ENCODE measurements at regions not wholly inside any gene's neighbourhood (a gene's known extent, or its start where the extent isn't known, plus 50 kb on each side); places are given as distances from the start of the nearest gene placed in this dataset.
"Not testable (repeated sequence)": the region's sequence is repeated elsewhere in the genome, so short reads cannot be mapped to it uniquely, and the experiment has no call there.

DNA sequence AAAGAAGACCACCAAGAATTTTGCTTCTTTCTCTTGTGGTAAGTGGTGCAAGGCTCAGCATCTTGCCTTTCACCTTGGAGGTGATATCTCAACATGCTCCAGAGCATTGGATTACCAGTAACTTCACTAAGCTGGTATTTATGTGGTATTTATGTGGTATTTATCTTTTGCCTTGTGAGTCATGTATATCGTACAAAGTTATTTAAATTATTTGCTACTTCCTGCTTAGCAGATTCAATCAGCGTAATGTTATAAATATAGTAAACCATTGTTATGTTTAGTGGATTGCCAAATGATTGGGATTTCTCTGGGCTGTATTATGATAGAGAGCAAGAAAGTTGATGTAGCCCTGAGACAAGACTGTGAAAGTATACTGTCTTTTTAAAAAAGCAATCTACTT, 366.4 kb downstream of the IPO8 start:
- DNase-seq: no peak

DNA sequence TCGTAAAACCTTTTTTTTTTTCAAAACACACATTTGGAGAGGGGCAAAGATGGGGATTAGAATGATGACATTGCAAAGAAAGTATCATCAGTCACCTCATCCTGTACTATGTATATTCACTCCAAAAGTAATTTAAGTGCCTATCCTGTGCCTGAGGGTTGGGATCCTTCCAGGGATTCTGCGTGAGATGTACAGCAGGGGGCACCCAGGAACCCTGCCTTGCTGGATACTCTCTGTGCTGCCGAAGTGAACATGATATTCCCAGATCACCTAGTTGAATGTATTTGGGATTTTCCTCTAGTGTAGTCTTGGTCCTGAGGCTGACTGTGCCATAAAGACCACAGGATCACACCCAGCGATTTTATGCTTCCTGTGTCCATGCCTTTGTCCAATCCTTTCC, 372.7 kb downstream of the IPO8 start:
- DNase-seq: no peak

DNA sequence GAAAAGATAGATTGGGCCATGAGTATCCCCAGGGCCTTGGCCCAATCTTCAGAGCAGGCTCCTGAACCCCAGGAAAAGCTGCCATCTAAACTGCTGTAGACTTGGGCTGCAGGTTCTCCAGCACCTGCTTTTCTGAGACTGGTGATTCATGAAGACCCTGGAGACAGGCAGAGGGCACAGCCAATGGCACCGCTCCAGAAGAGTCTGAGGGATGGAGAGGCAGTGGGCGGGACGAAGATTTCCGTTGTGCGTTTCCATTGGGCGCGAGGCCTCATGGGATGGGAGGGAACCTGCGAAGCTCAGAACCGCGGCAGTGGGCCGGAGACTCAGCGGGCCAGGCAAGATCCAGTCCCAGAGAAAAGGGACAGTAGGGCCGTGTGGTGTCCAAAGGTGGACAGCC, 375.1 kb downstream of the IPO8 start:
- DNase-seq: no peak

DNA sequence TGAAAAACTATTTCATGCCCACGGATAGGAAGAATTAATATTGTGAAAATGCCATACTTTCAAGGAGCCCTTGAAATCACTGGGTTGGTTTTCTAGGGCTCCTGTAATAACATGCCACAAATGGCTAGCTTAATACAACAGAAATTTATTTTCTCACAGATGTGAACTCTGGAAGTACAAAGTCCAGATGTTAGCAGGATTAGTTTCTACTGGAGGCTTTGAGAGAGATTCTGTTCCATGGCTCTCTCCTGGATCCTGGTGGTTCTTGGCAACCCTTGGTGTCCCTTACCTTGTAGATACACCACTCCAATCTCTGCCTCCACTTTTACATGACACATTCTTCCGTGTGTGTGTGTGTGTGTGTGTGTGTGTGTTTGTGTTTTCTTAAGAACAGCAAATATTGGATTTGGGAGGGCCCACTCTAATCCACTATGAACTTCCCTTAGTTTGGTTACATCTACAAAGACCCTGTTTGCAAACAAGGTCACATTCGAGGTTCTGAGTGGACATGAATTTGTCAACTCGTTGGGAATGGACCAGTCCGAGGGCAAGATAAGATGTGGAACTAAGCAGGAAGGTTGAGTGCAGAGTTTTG, 381.1 kb downstream of the IPO8 start:
- no peak for DNase-seq

DNA sequence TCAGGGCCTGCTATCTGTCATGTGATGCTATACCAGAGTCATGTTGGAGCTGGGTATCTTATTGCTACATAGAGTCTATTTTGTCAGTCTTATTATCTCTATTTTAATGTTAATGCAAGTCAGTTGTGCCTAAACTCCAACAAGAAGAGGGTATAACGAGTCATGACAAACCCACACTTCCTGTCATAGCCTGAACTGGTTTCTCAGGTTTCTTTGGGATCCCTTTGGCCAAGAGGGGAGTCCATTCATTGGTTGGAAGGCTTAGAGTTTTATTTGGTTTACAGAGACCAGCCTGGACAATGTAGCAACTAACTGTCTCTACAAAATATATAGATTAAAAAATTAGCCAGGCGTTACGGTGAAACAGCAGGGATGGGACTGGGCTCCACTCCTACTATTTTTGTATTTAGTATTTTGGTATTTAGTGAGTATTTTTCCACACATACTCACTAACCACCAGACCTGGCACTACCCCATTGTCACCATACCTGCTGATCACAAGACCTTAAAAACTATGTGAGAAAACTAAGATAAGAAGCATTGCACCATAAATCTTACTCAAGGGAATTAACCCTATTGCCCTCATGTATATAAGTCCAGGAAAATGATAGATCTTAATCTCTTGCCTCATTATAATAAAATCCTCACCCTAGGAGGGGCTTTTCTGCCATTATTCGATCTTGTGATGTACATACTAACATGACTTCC, 387.5 kb downstream of the IPO8 start:
- DNase-seq: no peak

DNA sequence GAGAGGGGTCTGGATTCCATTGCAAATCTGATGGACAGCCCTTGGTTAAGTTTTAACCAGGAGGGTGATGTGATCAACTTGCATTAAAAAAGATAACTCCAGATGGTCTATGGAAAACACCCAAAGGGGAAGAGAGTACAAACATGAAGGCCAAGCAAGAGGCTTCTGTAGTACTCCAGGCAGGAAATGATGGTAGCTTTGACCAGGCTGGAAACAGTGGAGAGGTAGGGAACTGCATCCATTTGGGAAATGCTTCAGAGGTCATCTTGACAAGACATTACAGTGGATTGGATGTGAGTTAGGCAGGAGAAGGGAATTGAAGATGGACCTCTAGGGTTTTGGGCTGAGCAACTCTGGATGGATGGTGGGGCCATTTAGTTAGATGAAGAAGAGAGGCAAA, 391.1 kb downstream of the IPO8 start:
- DNase-seq: no peak

DNA sequence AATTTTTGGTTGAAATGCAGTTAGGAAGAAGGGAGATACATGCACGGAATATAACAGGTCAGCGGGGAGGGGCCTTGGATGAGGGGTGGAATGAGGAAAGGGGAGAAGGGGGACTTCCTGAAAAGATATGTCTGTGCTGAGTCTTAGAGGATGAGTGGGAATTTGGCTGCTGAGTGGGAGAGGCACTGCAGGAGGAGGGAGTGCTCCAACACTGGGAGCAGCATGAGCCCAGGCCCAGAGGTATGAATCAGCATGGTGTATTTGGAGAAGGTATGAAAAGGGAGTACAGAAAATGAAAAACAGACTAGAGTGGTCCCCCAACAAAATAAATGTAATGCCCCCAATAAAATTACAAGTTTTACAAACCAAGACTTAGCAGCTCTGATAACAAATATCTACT, 394.4 kb downstream of the IPO8 start:
- no peak for DNase-seq

DNA sequence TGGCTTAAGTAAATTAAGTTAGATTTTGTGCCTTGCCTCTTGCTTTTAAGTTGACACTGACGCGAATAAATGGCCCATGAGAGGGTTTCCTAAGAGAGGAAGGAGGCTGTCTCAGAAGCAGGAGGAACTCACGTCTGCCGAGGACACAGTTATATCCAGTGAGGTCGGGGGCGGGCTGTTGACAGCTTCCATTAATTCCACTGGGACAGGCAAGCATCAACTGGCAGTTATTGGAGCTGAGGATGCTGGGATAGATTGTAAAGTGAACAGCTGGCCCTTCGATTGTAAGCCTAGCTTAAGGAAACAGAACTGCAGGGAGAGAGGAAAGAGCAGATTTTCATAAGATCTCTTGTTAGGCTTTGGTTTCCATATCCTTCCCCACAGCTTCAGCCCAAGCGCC, 399.2 kb downstream of the IPO8 start:
- no peak for DNase-seq

DNA sequence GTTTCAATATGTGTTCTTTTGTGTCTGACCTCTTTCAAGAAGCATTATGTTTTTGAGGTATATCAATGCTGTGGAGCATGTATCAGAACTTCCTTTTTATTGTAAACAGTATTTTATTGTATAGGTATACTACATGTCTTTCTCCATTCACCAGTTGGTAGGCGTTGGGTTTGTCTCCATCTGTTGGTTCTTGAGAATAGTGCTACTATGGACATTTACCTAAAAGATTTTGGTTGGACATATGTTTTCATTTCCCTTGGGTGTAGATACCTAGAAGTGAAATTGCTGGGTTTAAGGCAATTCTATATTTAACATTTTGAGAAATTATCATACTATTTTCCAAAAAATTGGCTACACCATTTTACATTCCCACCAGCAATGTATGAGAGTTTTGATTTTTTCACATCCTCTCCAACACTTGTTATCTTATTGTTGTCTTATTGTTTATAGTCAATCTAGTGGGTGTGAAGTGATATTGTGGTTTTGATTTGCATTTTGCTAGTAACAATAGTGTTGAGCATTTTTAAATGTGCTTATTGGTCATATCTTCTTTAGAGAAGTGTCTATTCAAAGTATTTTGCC, 409.2 kb downstream of the IPO8 start:
- peak; percentile 26 for DNase-seq

DNA sequence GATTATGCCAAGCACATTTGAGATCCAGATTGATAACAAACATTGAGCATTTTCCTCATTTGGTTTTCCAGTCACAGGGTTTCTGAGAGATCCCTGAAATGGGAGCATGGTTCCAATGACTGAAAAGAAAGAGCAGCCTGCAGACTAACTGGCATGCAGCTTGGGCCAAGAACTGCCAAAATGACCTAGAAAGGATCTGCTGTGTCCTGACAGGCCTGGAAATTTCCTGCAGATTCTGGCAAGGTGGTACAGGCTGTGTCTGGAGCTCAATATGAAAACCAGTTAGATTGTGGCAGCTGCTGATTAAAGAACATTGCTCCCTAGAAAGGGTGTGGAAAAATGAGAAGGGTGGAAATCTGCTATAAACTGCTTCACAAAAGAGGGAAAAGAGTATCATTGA, 417.3 kb downstream of the IPO8 start:
- DNase-seq: no peak

DNA sequence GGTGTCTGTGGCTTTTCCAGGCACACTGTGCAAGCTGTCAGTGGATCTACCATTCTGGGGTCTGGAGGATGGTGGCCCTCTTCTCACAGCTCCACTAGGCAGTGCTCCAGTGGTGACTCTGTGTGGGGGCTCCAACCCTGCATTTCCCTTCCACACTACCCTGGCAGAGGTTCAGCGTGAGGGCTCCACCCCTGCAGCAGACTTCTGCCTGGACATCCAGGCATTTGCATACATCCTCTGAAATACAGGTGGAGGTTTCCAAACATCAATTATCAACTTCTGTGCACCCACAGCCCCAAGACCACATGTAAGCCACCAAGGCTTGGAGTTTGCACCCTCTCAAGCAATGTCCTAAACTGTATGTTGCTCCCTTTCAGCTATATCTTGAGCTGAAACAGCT, 423.2 kb downstream of the IPO8 start:
- DNase-seq: not testable (repeated sequence)

DNA sequence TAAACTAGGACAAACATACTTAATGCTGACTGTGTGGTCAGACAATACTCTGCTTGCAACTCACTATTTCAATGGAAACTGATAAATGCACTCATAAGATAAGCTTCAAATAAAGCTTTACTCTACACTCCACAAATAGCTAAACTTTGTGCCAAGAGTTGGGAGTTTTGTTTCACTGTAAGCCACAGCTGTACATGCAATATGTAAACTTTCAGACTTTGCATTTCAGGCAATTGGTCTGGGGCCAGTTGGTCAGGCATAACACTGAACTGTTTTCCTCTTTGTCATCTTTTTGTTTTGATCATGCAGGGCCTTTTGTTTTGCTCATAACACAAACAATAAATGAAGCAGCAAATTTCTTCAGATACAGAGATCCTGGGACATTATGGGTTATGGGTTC, 426.2 kb downstream of the IPO8 start:
- DNase-seq: no peak

DNA sequence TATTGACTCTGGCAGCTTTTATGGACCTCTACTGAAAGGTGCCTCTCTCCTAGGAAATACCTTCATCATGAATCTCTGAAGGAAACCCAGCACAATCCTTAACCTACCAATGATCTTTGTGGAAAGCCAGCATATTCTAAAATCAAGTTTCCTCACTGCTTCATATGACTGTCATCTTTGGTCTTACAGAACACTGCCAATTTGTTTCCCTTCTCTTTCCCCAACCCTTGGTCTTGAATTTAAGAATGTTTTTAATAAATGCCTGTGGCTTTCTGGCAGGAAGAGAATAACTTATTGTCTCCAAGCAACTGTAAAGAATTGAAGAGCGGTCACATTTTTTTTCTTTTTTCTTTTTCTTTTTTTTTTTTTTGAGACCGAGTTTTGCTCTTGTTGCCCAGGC, 427.6 kb downstream of the IPO8 start:
- peak; percentile 48 for DNase-seq

DNA sequence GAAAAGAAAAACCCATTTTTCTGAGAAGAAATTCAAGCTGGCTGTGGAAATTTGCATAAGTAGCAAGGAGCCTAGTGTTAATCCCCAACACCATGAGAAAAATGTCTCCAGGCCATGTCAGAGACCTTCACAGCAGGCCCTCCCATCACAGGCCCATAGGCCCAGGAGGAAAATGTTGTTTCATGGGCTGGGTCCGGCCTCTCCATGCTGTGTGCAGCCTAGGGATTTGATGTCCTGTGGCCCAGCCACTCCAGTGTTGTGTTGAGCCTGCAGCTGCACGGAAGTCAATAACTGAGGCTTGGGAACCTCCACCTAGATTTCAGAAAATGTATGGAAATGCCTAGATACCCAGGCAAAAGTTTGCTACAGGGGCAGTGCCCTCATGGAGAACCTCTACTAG, 432.2 kb downstream of the IPO8 start:
- DNase-seq: no peak

DNA sequence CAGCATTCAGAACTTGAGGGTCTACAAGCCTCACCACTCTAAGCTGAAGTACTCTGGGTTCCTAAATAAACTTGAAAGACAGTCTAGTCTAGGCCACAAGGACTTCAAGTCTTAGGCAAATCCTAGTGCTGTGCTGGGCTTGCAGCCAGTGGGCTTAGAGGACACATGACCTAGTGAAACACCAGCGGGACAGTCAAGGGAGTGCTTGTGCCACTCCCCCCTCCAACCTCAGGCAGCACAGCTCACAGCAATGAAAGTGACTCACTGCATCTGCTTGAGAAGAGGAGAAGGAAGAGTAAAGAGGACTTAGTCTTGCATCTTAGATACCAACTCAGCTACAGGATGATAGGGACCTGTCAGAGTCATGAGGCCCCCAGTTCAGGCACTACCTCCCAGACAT, 438.1 kb downstream of the IPO8 start:
- DNase-seq: no peak

DNA sequence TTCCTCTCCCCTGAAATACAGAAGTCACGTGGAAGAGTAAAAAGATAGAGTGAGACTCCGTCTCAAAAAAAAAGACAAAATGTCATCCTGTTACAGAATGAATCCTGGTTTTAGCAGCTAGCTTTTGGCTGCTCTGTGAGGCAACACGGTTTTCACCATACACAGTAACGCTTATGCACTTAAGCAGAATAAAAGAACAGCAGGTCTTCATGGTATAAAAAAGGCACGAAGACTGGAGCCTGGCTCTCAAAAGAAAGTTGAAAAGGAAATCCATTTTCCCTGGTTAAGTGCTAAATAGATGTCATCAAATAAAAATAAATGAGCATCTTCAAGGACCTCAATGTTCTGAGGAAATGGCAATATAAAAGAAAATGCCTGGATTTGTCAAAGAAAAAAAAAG, 444.1 kb downstream of the IPO8 start:
- no peak for DNase-seq

DNA sequence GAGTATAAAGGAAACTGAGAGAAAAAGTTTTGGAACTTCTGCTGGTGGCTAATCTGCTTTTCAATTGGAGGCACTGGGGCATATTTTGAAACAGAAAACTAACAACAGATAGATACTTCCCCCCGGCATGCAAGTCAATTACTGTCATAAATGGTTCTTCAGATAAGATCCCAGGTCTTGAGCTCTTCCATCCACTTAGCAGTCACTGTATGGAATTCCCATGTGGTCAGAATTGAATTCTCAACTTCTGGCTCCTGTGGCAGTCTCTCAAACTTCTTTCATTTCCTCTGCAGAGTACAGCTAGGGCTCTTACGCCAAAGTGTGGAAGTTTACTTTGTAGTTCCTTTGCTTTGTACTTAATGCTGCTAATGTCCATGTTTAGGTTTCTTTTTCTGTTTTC, 452.2 kb downstream of the IPO8 start:
- DNase-seq: no peak

DNA sequence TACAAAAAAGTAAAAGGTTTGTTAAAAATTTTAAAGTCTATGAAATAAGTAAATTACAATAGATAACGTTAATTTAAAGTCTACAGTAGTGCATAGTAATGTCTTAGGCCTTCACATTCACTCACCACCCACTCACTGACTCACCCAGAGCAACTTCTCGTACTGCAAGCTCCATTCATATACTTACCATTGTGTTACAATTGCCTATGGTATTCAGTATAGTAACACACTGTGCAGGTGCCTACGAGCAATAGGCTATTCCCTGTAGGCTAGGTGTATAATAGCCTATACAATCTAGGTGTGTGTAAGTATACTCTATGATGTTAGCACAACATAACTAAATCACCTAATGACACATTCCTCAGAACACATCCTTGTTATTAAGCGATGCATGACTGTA, 435.3 kb upstream of the TMTC1 start:
- no peak for DNase-seq

DNA sequence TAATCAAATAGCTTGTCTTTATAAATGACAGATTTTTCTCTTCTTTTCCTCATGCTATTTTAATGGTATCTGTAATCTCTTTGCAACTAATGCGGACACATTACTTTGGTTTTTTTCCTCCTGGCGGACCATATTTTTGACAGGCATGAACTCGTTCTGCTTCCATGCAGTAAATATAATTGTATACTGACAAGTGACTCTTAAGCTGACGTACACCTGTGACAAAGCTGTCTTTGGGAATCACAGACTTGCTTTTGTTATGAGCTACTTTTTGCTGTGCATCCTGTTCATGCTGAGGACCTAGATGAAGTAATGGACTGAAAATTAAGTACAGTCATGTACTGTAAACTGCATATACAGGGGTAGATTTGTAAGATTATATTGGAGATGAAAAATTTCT, 434.3 kb upstream of the TMTC1 start:
- DNase-seq: no peak

DNA sequence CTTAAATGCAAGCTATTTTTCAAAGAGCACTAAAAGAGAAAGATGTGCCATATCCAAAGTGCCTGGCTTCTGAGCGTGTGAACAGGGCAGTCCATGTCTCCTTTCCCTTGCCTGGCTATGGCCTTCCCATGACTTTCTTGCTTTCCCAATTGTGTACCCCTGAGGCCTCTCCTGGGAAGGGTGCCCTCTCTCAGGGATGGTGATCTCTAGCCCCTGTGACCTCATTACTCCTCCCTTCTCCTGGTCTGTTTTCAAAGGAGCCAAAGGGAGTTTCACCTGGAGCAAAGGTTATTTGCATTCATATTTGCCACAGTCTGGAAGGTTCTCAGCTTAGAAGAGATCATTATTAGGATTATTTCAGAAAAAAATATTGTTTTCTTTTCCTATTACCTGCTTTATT, 429.4 kb upstream of the TMTC1 start:
- no peak for DNase-seq

DNA sequence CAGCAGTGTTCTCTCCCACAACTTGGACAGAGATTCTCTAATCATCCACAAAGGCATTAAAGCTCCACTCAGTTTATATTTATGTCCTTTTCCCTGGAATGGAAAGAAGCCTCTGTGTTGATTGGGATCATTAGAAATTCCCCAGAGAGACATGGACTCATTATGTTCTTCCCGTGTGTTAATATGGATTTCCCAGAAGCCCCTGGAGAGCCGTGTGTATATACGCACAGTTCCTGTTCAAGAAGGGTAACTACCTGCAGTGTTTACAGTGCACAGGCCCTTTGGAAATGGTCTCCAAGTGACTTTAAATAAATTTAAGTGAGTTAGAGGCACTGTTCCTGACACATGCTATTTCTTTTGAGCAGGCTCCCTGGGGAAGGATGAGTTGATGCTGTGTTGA, 428.0 kb upstream of the TMTC1 start:
- no peak for DNase-seq

DNA sequence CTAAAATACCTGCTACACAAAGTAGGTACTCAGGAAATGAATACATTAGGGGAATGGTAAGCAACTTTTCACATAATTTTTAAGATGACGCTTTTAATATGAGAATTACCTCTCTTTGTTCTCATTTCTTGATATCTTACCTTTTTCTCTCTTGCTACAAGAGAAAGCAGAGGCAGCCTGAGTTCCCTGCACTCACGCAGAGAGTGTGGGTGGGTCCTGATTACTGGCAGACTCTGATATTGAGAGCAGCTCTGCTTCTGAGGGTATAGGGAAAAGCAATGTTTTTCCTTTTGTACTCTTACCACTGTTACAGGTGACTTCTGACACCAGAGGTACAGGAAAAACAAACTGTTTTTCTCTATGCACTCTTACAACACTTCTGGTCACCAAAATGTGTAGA, 420.2 kb upstream of the TMTC1 start:
- DNase-seq: no peak

DNA sequence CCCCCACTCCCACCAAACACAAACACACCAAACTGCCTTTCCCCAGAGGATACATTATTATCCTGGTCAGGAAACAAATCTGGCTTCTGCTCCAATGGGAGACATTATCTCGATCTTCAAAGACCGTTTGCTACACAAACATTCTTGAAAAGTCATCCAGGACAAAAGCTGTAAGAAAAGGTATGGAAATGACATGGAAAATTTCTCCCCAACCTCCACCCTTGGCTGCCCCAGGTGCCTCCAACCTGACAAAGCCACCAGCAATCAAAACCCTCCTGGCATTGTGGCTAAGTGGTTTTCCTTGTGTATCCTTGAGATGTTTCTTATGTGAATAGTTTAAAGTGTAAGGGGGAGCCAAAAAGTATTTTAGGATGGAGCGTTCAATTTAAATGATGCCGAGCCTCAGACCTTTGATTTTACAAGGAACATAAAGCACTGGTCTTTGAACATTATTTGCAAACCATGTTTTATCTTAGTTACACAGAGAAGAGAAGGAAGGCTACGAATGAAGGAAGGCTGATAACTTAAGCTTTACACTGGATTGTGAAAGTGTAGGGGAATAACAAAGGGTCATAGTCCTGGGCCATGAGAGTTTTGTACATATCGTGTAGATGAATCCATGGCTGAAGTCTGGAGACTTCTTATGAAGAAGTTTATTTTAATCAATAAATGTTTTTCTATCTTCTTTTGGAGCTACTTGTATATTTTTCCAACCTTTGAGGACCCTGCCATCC, 418.9 kb upstream of the TMTC1 start:
- DNase-seq: no peak

Data from fibroblast of upper back skin (primary cell).